HCT116 (cell line): ENCODE measurements at regions not wholly inside any gene's neighbourhood (a gene's known extent, or its start where the extent isn't known, plus 50 kb on each side); places are given as distances from the start of the nearest gene placed in this dataset.

Experiments
- ATAC-seq: fragments of 200-7000 bp; cut with Tn5 transposase; 2 replicates; pipeline ENCODE4 v1.9.1; 2020; ENCODE audit warnings: mild to moderate bottlenecking, moderate library complexity
- BruUV-seq: library from RNA; stranded (reverse); fragments of 400-500 nt; replicated peaks from 2 replicates; lab custom pipeline; 2021; lab: Mats Ljungman, UMichigan
- CTCF ChIA-PET: fragments of 300-600 bp; sonication (Branson Sonifier 250); formaldehyde crosslinking; loops from one replicate; lab custom pipeline; 2021; ENCODE audit warnings: antibody characterized with exemption; lab: Charles Lee
- POLR2A ChIA-PET: fragments of 300-600, 350-600 bp; sonication (Branson Sonifier 250); formaldehyde crosslinking; loops from one replicate; lab custom pipeline; 2021; ENCODE audit warnings: antibody characterized with exemption; lab: Charles Lee
- RAD21 ChIA-PET, 2 experiments: fragments of 300-600 bp; sonication (Branson Sonifier 250); formaldehyde crosslinking; loops; one replicate each; lab custom pipeline; 2023; ENCODE audit warnings: low total read pairs in 2 of 2; ENCODE audit not compliant: uncharacterized antibody in 2 of 2, unreplicated experiment in 2 of 2, low non-redundant PET in 1 of 2; lab: Charles Lee
- DNase-seq: peaks from one replicate; pipeline ENCODE4 v3.0.0-alpha.2; 2010; ENCODE audit warnings: low read depth, low spot score
- H2AFZ ChIP-seq: fragments of 200-600 bp; shearing (Covaris generic), sonication (generic); 2 replicates; pipeline ENCODE4 v1.6.1; 2017; ENCODE audit warnings: low read depth, mixed run types, mixed read lengths, antibody characterized with exemption, low read length; ENCODE audit not compliant: poor library complexity, severe bottlenecking
- H3K27ac ChIP-seq: 2 replicates; pipeline ENCODE4 v1.5.1; 2012; ENCODE audit warnings: low read depth, low read length
- H3K27me3 ChIP-seq: fragments of 200-600 bp; sonication (generic); 2 replicates; pipeline ENCODE4 v1.6.1; 2016; ENCODE audit warnings: mixed run types, low read length, mixed read lengths; ENCODE audit not compliant: insufficient read depth
- H3K36me3 ChIP-seq, 2 experiments: fragments of 200-500 bp in 1 of 2; fragments of 200-600 bp in 1 of 2; sonication (Bioruptor generic) in 1 of 2; sonication (generic) in 1 of 2; 2 replicates each; pipeline versions ENCODE4 v1.5.1 to v1.6.1; 2014 to 2016; ENCODE audit warnings: low read length in 2 of 2, inconsistent platforms in 1 of 2, mixed read lengths in 1 of 2, mixed run types in 1 of 2; ENCODE audit not compliant: insufficient read depth in 2 of 2, control insufficient read depth in 1 of 2
- H3K4me1 ChIP-seq, 2 experiments: fragments of 200-600 bp in 1 of 2; sonication (generic) in 1 of 2; 2 replicates each; pipeline versions ENCODE4 v1.5.1 to v1.6.1; 2012 to 2017; ENCODE audit warnings: low read length in 2 of 2, inconsistent platforms in 1 of 2, mild to moderate bottlenecking in 1 of 2, mixed read lengths in 1 of 2, mixed run types in 1 of 2, moderate library complexity in 1 of 2; ENCODE audit not compliant: insufficient read depth in 2 of 2, control insufficient read depth in 1 of 2
- H3K4me2 ChIP-seq: fragments of 200-600 bp; sonication (generic); 2 replicates; pipeline ENCODE4 v1.6.1; 2017; ENCODE audit warnings: mixed run types, low read length, mixed read lengths
- H3K4me3 ChIP-seq, 2 experiments: fragments of 200-600 bp in 1 of 2; sonication (generic) in 1 of 2; replicated peaks in 1 of 2; 2 replicates each; pipeline ENCODE4 v1.5.1; 2011 to 2016; ENCODE audit warnings: low read length in 2 of 2, control low read depth in 1 of 2, low read depth in 1 of 2, mild to moderate bottlenecking in 1 of 2, mixed read lengths in 1 of 2, mixed run types in 1 of 2
- H3K79me2 ChIP-seq: fragments of 200-600 bp; sonication (generic); 2 replicates; pipeline ENCODE4 v1.6.1; 2017; ENCODE audit warnings: mild to moderate bottlenecking, mixed run types, low read length, moderate library complexity, mixed read lengths; ENCODE audit not compliant: insufficient read depth
- H3K9ac ChIP-seq: fragments of 200-600 bp; sonication (generic); 2 replicates; pipeline ENCODE4 v1.6.1; 2016; ENCODE audit warnings: low read length, mixed read lengths
- H3K9me2 ChIP-seq: fragments of 200-600 bp; sonication (generic), shearing (Covaris generic); 2 replicates; pipeline ENCODE4 v1.6.1; 2017; ENCODE audit warnings: mixed run types, mild to moderate bottlenecking, moderate library complexity; ENCODE audit not compliant: insufficient read depth
- H3K9me3 ChIP-seq, 2 experiments: fragments of 200-500 bp in 1 of 2; fragments of 200-600 bp in 1 of 2; sonication (Bioruptor generic) in 1 of 2; sonication (generic) in 1 of 2; 2 replicates each; pipeline ENCODE4 v1.6.1; 2014 to 2017; ENCODE audit warnings: low read length in 2 of 2, mixed read lengths in 2 of 2, inconsistent platforms in 1 of 2, low read depth in 1 of 2, mild to moderate bottlenecking in 1 of 2, mixed run types in 1 of 2, moderate library complexity in 1 of 2; ENCODE audit not compliant: control insufficient read depth in 1 of 2, insufficient read depth in 1 of 2
- H4K20me1 ChIP-seq: fragments of 200-600 bp; sonication (generic), shearing (Covaris generic); 2 replicates; pipeline ENCODE4 v1.6.1; 2017; ENCODE audit warnings: mixed run types, mild to moderate bottlenecking, moderate library complexity; ENCODE audit not compliant: insufficient read depth
- CBX3 ChIP-seq: IDR thresholded peaks from 2 replicates; pipeline ENCODE4 v1.6.1; 2012; ENCODE audit warnings: low read depth
- CTCF ChIP-seq, 3 experiments: fragments of 200-600 bp in 1 of 3; sonication (generic) in 1 of 3; IDR thresholded peaks in 2 of 3; conservative IDR thresholded peaks in 1 of 3; 2 replicates each; pipeline ENCODE4 v1.5.1; 2012 to 2017; ENCODE audit warnings: low read depth in 2 of 3, low read length in 2 of 3, antibody characterized with exemption in 1 of 3, borderline replicate concordance in 1 of 3, control low read depth in 1 of 3, mild to moderate bottlenecking in 1 of 3, mixed read lengths in 1 of 3, mixed run types in 1 of 3, moderate library complexity in 1 of 3; ENCODE audit not compliant: insufficient read depth in 1 of 3
- EGR1 ChIP-seq: IDR thresholded peaks from 2 replicates; pipeline ENCODE4 v1.6.1; 2012; ENCODE audit warnings: low read depth
- ELF1 ChIP-seq: IDR thresholded peaks from 2 replicates; pipeline ENCODE4 v1.6.1; 2012; ENCODE audit warnings: low read depth, borderline replicate concordance
- EZH2 ChIP-seq: fragments of 200-600 bp; sonication (generic); IDR thresholded peaks from 2 replicates; pipeline ENCODE4 v1.6.1; 2017; ENCODE audit warnings: antibody characterized with exemption, mixed run types
- EZH2phosphoT487 ChIP-seq: fragments of 200-600 bp; IDR thresholded peaks from 2 replicates; pipeline ENCODE4 v1.6.1; 2018; ENCODE audit warnings: antibody characterized with exemption, borderline replicate concordance
- FOSL1 ChIP-seq: IDR thresholded peaks from 2 replicates; pipeline ENCODE4 v1.6.1; 2012; ENCODE audit warnings: low read depth
- POLR2A ChIP-seq: IDR thresholded peaks from 2 replicates; pipeline ENCODE4 v1.7.0; 2011; ENCODE audit warnings: borderline replicate concordance; ENCODE audit not compliant: insufficient read depth, insufficient read length; ENCODE audit errors: extremely low read depth
- POLR2AphosphoS5 ChIP-seq: IDR thresholded peaks from 2 replicates; pipeline ENCODE4 v1.6.1; 2011; ENCODE audit warnings: mild to moderate bottlenecking, low read depth, low read length, moderate library complexity
- TCF7L2 ChIP-seq: IDR thresholded peaks from 2 replicates; pipeline ENCODE4 v1.7.0; 2011; ENCODE audit warnings: borderline replicate concordance, inconsistent platforms; ENCODE audit not compliant: insufficient read depth, insufficient read length; ENCODE audit errors: extremely low read depth
- ZBTB33 ChIP-seq: IDR thresholded peaks from 2 replicates; pipeline ENCODE4 v1.6.1; 2011; ENCODE audit warnings: mild to moderate bottlenecking, low read length, moderate library complexity; ENCODE audit not compliant: insufficient replicate concordance; ENCODE audit errors: extremely low read depth
- intact Hi-C: fragments of 100-400 bp; cut with micrococcal nuclease; formaldehyde crosslinking; loops from 2 replicates; pipeline ENCODE4 v1.10.0; 2022

GRCh38 chr5:143701493-143701892 is 110.5 kb upstream of the HMHB1 start:
- no peak for ATAC-seq
- RAD21 ChIA-PET = no interaction called here
- no peak overlapping the region for H3K4me2 ChIP-seq
- no peaks in the 10 kb centered on the region for H3K9me3 ChIP-seq
- no peaks in the 10 kb centered on the region for H3K27me3 ChIP-seq
- H3K9ac ChIP-seq = no peak overlapping the region
- CTCF ChIA-PET = no interaction called here
- no peaks in the 10 kb centered on the region for H3K4me1 ChIP-seq
- BruUV-seq = no TSS peak
- H2AFZ ChIP-seq = no peak overlapping the region
- no peak for DNase-seq
- POLR2A ChIA-PET = no interaction called here
- no peak overlapping the region for H3K4me3 ChIP-seq
- no peaks in the 10 kb centered on the region for H3K9me2 ChIP-seq
- no peaks in the 10 kb centered on the region for H3K36me3 ChIP-seq
- H4K20me1 ChIP-seq = no peaks in the 10 kb centered on the region
- no peak for TF ChIP-seq EZH2phosphoT487
- no peak for TF ChIP-seq POLR2A
- no peak for TF ChIP-seq POLR2AphosphoS5
- no peak for TF ChIP-seq ELF1
- TF ChIP-seq CTCF (IDR thresholded peaks at IDR 0.05 in 2 of 3, conservative IDR thresholded peaks at IDR 0.05 in 1 of 3; ENCODE audit: borderline replicate concordance in 1 of 3, insufficient read depth in 1 of 3, low read depth in 2 of 3, low read length in 2 of 3) = no peak
- TF ChIP-seq EZH2 = no peak
- TF ChIP-seq ZBTB33 = no peak
- no peak for TF ChIP-seq FOSL1
- no peak for TF ChIP-seq TCF7L2
- TF ChIP-seq EGR1 = no peak
- no peak for TF ChIP-seq CBX3
- H3K79me2 ChIP-seq = no peaks in the 10 kb centered on the region
- intact Hi-C loops = no loop called here
- H3K27ac ChIP-seq = no peak overlapping the region
